WTC11 (cell line): ENCODE measurements at regions not wholly inside any gene's neighbourhood (a gene's known extent, or its start where the extent isn't known, plus 50 kb on each side); places are given as distances from the start of the nearest gene placed in this dataset.
"Not testable (repeated sequence)": the region's sequence is repeated elsewhere in the genome, so short reads cannot be mapped to it uniquely, and the experiment has no call there.

Experiments
- CREB1 ChIP-seq: sonication (generic); formaldehyde crosslinking; IDR thresholded peaks from 2 replicates; pipeline ENCODE4 v1.8.0; 2023; ENCODE audit warnings: mild to moderate bottlenecking, missing genetic modification reagents
- CTCF ChIP-seq: fragments of 200-600 bp; IDR thresholded peaks from 2 replicates; pipeline ENCODE4 v1.8.0; 2022; ENCODE audit warnings: antibody characterized with exemption
- ESRRA ChIP-seq: sonication (generic); formaldehyde crosslinking; IDR thresholded peaks from 2 replicates; pipeline ENCODE4 v1.8.1; 2022; ENCODE audit warnings: mild to moderate bottlenecking, missing genetic modification reagents, borderline replicate concordance
- ETV6 ChIP-seq: sonication (generic); formaldehyde crosslinking; IDR thresholded peaks from 2 replicates; pipeline ENCODE4 v1.8.1; 2022; ENCODE audit warnings: mild to moderate bottlenecking, missing genetic modification reagents
- JUN ChIP-seq: sonication (generic); formaldehyde crosslinking; IDR thresholded peaks from 2 replicates; pipeline ENCODE4 v1.8.0; 2023; ENCODE audit warnings: mild to moderate bottlenecking, missing genetic modification reagents
- MXD4 ChIP-seq: fragments of 250-450 bp; sonication (Bioruptor Pico); IDR thresholded peaks from 2 replicates; pipeline ENCODE4 v1.8.0; 2021; ENCODE audit warnings: mild to moderate bottlenecking, moderate library complexity, borderline replicate concordance
- MYBL2 ChIP-seq: sonication (generic); formaldehyde crosslinking; IDR thresholded peaks from 2 replicates; pipeline ENCODE4 v1.8.1; 2023; ENCODE audit warnings: mild to moderate bottlenecking, moderate library complexity, missing genetic modification reagents
- ZNF532 ChIP-seq: fragments of 250-450 bp; sonication (Bioruptor Pico); IDR thresholded peaks from 2 replicates; pipeline ENCODE4 v1.9.0; 2021; ENCODE audit warnings: mild to moderate bottlenecking, borderline replicate concordance
- TF ChIP-seq, protein P1 (sequence below): sonication (generic); formaldehyde crosslinking; IDR thresholded peaks from 2 replicates; pipeline ENCODE4 v1.8.0; 2022; ENCODE audit warnings: mild to moderate bottlenecking, missing genetic modification reagents
- TF ChIP-seq, protein P2 (sequence below): sonication (generic); formaldehyde crosslinking; IDR thresholded peaks from 2 replicates; pipeline ENCODE4 v1.8.1; 2022; ENCODE audit warnings: mild to moderate bottlenecking, moderate library complexity, missing genetic modification reagents

GRCh38 chr12:131645557-131645956 lies 65.3 kb upstream of the SFSWAP start:
- TF ChIP-seq ZNF532 (CRISPR knock-in tag); CREB1 (CRISPR knock-in tag); JUN (CRISPR knock-in tag); CTCF; ESRRA; ETV6; MXD4; MYBL2 (CRISPR knock-in tag): not testable (repeated sequence)
- TF ChIP-seq, protein P1, sequence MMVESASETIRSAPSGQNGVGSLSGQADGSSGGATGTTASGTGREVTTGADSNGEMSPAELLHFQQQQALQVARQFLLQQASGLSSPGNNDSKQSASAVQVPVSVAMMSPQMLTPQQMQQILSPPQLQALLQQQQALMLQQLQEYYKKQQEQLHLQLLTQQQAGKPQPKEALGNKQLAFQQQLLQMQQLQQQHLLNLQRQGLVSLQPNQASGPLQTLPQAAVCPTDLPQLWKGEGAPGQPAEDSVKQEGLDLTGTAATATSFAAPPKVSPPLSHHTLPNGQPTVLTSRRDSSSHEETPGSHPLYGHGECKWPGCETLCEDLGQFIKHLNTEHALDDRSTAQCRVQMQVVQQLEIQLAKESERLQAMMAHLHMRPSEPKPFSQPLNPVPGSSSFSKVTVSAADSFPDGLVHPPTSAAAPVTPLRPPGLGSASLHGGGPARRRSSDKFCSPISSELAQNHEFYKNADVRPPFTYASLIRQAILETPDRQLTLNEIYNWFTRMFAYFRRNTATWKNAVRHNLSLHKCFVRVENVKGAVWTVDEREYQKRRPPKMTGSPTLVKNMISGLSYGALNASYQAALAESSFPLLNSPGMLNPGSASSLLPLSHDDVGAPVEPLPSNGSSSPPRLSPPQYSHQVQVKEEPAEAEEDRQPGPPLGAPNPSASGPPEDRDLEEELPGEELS, result not testable (repeated sequence)
- TF ChIP-seq, protein P2, sequence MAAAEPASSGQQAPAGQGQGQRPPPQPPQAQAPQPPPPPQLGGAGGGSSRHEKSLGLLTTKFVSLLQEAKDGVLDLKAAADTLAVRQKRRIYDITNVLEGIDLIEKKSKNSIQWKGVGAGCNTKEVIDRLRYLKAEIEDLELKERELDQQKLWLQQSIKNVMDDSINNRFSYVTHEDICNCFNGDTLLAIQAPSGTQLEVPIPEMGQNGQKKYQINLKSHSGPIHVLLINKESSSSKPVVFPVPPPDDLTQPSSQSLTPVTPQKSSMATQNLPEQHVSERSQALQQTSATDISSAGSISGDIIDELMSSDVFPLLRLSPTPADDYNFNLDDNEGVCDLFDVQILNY (CRISPR knock-in tag), result not testable (repeated sequence)
